Natural killer cell (primary cell): ENCODE measurements at regions not wholly inside any gene's neighbourhood (a gene's known extent, or its start where the extent isn't known, plus 50 kb on each side); places are given as distances from the start of the nearest gene placed in this dataset.

Experiments used
- ATAC-seq, 3 donors: fragments of 150-1000 bp in 2 of 3; fragments of 200-7000 bp in 1 of 3; cut with Tn5 transposase; 1 replicate in 1 of 3; 2 replicates in 2 of 3; pipeline ENCODE4 v1.10.0; 2021; ENCODE audit warnings: mild to moderate bottlenecking in 2 of 3, moderate library complexity in 2 of 3
- DNase-seq, 2 donors: peaks; one replicate each; pipeline versions ENCODE4 v3.0.0 to v3.0.0-alpha.2; 2013 to 2021; ENCODE audit warnings: mixed read lengths in 1 of 2
- H3K27ac ChIP-seq: one replicate; pipeline ENCODE4 v1.5.1; 2013; ENCODE audit warnings: mild to moderate bottlenecking, low read length
- H3K27me3 ChIP-seq: one replicate; pipeline ENCODE4 v1.6.1; 2013; ENCODE audit warnings: low read length; ENCODE audit not compliant: control insufficient read depth, insufficient read depth
- H3K36me3 ChIP-seq: one replicate; pipeline ENCODE4 v1.6.1; 2013; ENCODE audit warnings: low read length; ENCODE audit not compliant: control insufficient read depth, insufficient read depth
- H3K4me1 ChIP-seq: one replicate; pipeline ENCODE4 v1.6.1; 2013; ENCODE audit warnings: low read length; ENCODE audit not compliant: control insufficient read depth, insufficient read depth
- H3K4me3 ChIP-seq: one replicate; pipeline ENCODE4 v1.5.1; 2013; ENCODE audit warnings: low read length
- H3K9me3 ChIP-seq: one replicate; pipeline ENCODE4 v1.6.1; 2013; ENCODE audit warnings: low read length; ENCODE audit not compliant: control insufficient read depth, insufficient read depth
- H3K27ac Mint-ChIP-seq, 2 donors: one replicate each; pipeline ENCODE4 v1.8.0; 2022; ENCODE audit warnings: mild to moderate bottlenecking in 2 of 2, mixed read lengths in 2 of 2, moderate library complexity in 1 of 2
- H3K27me3 Mint-ChIP-seq, 2 donors: one replicate each; pipeline ENCODE4 v1.8.0; 2022; ENCODE audit warnings: low read depth in 2 of 2, mixed read lengths in 2 of 2
- H3K36me3 Mint-ChIP-seq: one replicate; pipeline ENCODE4 v1.8.0; 2022; ENCODE audit warnings: mixed read lengths
- H3K4me1 Mint-ChIP-seq, 2 donors: one replicate each; pipeline ENCODE4 v1.8.0; 2022; ENCODE audit warnings: mixed read lengths in 2 of 2
- H3K4me3 Mint-ChIP-seq: one replicate; pipeline ENCODE4 v1.8.0; 2022; ENCODE audit warnings: mild to moderate bottlenecking, moderate library complexity, mixed read lengths
- H3K9me3 Mint-ChIP-seq, 2 donors: one replicate each; pipeline ENCODE4 v1.8.0; 2022; ENCODE audit warnings: mixed read lengths in 2 of 2
- WGBS: methylation state at CpG from one replicate; pipeline ENCODE4 v1.1.7; 2013; ENCODE audit warnings: missing lambda C conversion rate; ENCODE audit not compliant: insufficient coverage; 5-methylcytosine and 5-hydroxymethylcytosine counted together
- intact Hi-C: fragments of 100-400 bp; cut with micrococcal nuclease; formaldehyde crosslinking; loops from one replicate; pipeline ENCODE4 v1.14.2; 2022
- TF ChIP-seq, protein P1 (sequence below): fragments of 200-600 bp; IDR thresholded peaks from one replicate; pipeline ENCODE4 v1.8.0; 2022; ENCODE audit warnings: antibody characterized with exemption

DNA sequence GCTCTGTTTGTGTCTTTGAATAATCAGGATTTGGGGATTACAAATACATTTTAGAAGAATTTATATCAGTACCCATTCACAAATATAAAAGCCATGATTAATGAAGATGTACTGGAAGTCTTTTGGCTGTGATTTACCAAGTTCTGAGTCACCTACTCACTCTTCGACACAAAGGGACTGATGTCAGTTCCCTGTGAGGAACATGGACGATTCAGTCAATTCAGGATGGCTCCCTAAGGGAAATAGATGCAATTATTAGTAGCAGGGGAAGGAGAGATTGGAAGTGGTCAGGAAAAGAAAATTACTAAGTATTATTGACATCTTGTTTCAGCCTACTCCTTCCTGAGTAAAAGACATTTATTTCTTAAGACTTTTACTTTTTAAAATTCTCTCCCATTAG, 550.7 kb upstream of the SLIT2 start:
- TF ChIP-seq, protein P1, sequence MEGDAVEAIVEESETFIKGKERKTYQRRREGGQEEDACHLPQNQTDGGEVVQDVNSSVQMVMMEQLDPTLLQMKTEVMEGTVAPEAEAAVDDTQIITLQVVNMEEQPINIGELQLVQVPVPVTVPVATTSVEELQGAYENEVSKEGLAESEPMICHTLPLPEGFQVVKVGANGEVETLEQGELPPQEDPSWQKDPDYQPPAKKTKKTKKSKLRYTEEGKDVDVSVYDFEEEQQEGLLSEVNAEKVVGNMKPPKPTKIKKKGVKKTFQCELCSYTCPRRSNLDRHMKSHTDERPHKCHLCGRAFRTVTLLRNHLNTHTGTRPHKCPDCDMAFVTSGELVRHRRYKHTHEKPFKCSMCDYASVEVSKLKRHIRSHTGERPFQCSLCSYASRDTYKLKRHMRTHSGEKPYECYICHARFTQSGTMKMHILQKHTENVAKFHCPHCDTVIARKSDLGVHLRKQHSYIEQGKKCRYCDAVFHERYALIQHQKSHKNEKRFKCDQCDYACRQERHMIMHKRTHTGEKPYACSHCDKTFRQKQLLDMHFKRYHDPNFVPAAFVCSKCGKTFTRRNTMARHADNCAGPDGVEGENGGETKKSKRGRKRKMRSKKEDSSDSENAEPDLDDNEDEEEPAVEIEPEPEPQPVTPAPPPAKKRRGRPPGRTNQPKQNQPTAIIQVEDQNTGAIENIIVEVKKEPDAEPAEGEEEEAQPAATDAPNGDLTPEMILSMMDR, result no peak

DNA sequence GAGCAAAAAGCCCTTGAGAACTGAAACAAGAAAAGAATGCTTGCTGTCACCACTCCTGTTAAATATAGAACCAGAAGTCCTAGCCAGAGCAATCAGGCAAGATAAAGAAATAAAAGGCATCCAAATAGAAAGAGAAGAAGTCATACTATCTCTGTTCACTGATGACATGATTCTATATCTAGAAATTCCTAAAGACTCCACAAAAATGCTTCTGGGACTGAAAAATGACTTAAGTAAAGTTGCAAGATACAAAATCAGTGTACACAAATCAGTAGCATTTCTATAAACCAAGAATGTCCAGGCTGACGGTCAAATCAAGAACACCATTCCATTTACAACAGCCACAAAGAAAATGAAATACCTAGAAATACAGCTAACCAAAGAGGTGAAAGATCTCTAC, 552.7 kb upstream of the SLIT2 start:
- Histone ChIP-seq H3K9me3 (peaks cover 3% of the 10 kb centered on the region), H3K4me3 (no peak overlapping the region), H3K27me3 (no peaks in the 10 kb centered on the region), H3K36me3 (no peaks in the 10 kb centered on the region), H3K27ac (no peak overlapping the region), H3K4me1 (no peaks in the 10 kb centered on the region)
- H3K4me1 Mint-ChIP-seq, result no peaks in the 10 kb centered on the region
- H3K27me3 Mint-ChIP-seq, result no peaks in the 10 kb centered on the region
- 92% methylated on average over 1 of the region's 1 CpG for WGBS
- peaks cover 6% of the 10 kb centered on the region for H3K36me3 Mint-ChIP-seq
- intact Hi-C loops, result no loop called here
- ATAC-seq, result no peak
- H3K9me3 Mint-ChIP-seq, result peaks cover 14 to 16% of the 10 kb centered on the region in 2 donors
- H3K27ac Mint-ChIP-seq, result no peak overlapping the region
- no peak for DNase-seq
- TF ChIP-seq, protein P1, result no peak
- H3K4me3 Mint-ChIP-seq, result no peak overlapping the region

More for the DNA sequence above, 550.7 kb upstream of the SLIT2 start:
- Mint-ChIP-seq H3K9me3 (peaks cover 17 to 22% of the 10 kb centered on the region in 2 donors), H3K4me1 (no peaks in the 10 kb centered on the region), H3K36me3 (peaks cover 6% of the 10 kb centered on the region), H3K27ac (no peak overlapping the region), H3K27me3 (no peaks in the 10 kb centered on the region), H3K4me3 (no peak overlapping the region)
- intact Hi-C loops, result no loop called here
- ATAC-seq, result no peak
- WGBS, result 91% methylated on average over 2 of the region's 2 CpGs
- Histone ChIP-seq H3K27me3 (no peaks in the 10 kb centered on the region), H3K4me1 (no peaks in the 10 kb centered on the region), H3K4me3 (no peak overlapping the region), H3K36me3 (no peaks in the 10 kb centered on the region), H3K27ac (no peak overlapping the region), H3K9me3 (peaks cover 3% of the 10 kb centered on the region)
- no peak for DNase-seq

DNA sequence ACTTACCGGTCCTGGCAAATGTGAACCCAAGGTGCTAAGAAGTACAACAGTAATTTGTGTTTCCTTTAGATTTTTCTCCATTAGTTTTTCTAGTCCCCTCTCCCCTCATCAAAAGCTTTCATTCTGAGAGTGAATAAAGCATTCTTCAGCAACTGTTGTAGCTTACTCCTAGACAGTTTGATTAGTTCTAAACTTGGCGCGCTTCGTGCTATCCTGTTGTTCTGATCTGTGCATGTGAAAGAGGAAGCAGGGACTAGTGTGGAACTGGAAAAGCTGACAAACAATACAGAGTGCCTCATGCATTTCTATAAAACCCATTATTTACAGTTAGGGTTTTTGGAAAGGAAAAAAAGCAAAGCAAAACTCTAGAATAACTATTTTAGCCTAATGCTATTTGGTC, 556.9 kb upstream of the SLIT2 start:
- no peak overlapping the region for H3K27ac Mint-ChIP-seq
- no peak overlapping the region for H3K4me3 Mint-ChIP-seq
- peaks cover 6% of the 10 kb centered on the region for H3K36me3 Mint-ChIP-seq
- H3K9me3 Mint-ChIP-seq, result peaks cover 14 to 17% of the 10 kb centered on the region in 2 donors
- Histone ChIP-seq H3K4me1 (no peaks in the 10 kb centered on the region), H3K9me3 (no peaks in the 10 kb centered on the region), H3K4me3 (no peak overlapping the region), H3K27ac (no peak overlapping the region), H3K27me3 (no peaks in the 10 kb centered on the region), H3K36me3 (no peaks in the 10 kb centered on the region)
- no peaks in the 10 kb centered on the region for H3K4me1 Mint-ChIP-seq
- TF ChIP-seq, protein P1, result no peak
- ATAC-seq (no peak), DNase-seq (no peak)
- WGBS, result 28% methylated on average over 4 of the region's 4 CpGs
- intact Hi-C loops, result no loop called here
- H3K27me3 Mint-ChIP-seq, result no peaks in the 10 kb centered on the region

DNA sequence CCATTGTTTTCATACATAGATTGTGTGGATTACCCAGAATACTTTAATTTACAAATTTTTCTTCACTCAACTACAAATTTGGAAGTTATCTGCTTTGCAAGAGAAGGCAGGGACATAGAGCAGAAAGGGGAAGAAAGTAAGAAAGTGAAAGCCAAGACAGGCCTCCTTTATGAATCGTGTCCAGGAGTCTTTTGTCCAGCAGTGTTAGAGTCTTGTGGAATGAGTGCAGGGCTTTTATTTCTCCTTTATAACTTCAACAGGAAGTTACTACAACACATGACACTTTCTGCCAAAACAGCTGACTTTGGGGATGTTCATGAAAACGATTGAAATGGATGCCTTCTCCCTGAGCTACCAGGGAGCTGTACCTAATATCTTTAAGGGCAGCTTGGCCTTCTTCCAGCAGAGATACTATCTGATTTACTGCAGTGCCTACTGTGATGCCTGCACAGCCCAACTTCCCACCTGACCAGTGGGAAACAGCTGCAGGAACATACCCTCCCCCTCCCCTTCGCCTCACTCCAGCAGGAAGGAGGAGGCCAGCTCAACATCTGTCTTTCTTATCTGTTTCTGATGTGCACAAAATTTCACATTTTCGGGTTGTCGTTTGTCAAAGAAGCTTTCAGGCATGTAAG, 557.7 kb upstream of the SLIT2 start:
- no peaks in the 10 kb centered on the region for H3K9me3 ChIP-seq
- TF ChIP-seq, protein P1, result no peak
- 4% methylated on average over 4 of the region's 5 CpGs for WGBS
- intact Hi-C loops, result no loop called here
- H3K4me1 ChIP-seq, result no peaks in the 10 kb centered on the region
- peaks cover 14 to 18% of the 10 kb centered on the region in 2 donors for H3K9me3 Mint-ChIP-seq
- H3K36me3 ChIP-seq, result no peaks in the 10 kb centered on the region
- no peak overlapping the region for H3K4me3 ChIP-seq
- no peaks in the 10 kb centered on the region for H3K4me1 Mint-ChIP-seq
- DNase-seq (no peak), ATAC-seq (no peak)
- H3K36me3 Mint-ChIP-seq, result peaks cover 6% of the 10 kb centered on the region
- H3K4me3 Mint-ChIP-seq, result no peak overlapping the region
- no peaks in the 10 kb centered on the region for H3K27me3 ChIP-seq
- H3K27me3 Mint-ChIP-seq, result no peaks in the 10 kb centered on the region
- H3K27ac ChIP-seq, result no peak overlapping the region
- H3K27ac Mint-ChIP-seq, result no peak overlapping the region
